AG09319 (cell line): ENCODE measurements at regions not wholly inside any gene's neighbourhood (a gene's known extent, or its start where the extent isn't known, plus 50 kb on each side); places are given as distances from the start of the nearest gene placed in this dataset.
A peak's percentile ranks its signal among the peaks of the same experiment; 100 is the strongest.
"Not testable (repeated sequence)": the region's sequence is repeated elsewhere in the genome, so short reads cannot be mapped to it uniquely, and the experiment has no call there.

Experiments
- DNase-seq: peaks from one replicate; pipeline ENCODE4 v3.0.0-alpha.2; 2010; ENCODE audit warnings: low read depth; ENCODE audit errors: extremely low read depth
- CTCF ChIP-seq: IDR thresholded peaks from 2 replicates; pipeline ENCODE4 v1.5.1; 2011; ENCODE audit warnings: low read depth, mild to moderate bottlenecking, inconsistent platforms, low read length, moderate library complexity

- TF ChIP-seq CTCF: no peak
- no peak for DNase-seq
Measured at GRCh38 chr2:95670686-95671085, 78.9 kb downstream of the TRIM43 start.

GRCh38 chr2:95671171-95671570, 79.4 kb downstream of the TRIM43 start:
- not testable (repeated sequence) for DNase-seq

GRCh38 chr2:95671992-95672391, 80.2 kb downstream of the TRIM43 start:
- not testable (repeated sequence) for DNase-seq

GRCh38 chr2:95672500-95672899, 80.7 kb downstream of the TRIM43 start:
- DNase-seq: not testable (repeated sequence)

GRCh38 chr2:95674186-95674585, 82.4 kb downstream of the TRIM43 start:
- no peak for DNase-seq
- TF ChIP-seq CTCF: no peak

- not testable (repeated sequence) for DNase-seq
Measured at GRCh38 chr2:95676573-95676972, 84.8 kb downstream of the TRIM43 start.

- DNase-seq: no peak
- no peak for TF ChIP-seq CTCF
Measured at GRCh38 chr2:95677346-95677745, 85.5 kb downstream of the TRIM43 start.

GRCh38 chr2:95677833-95678232, 86.0 kb downstream of the TRIM43 start:
- DNase-seq: not testable (repeated sequence)

- not testable (repeated sequence) for DNase-seq
Measured at GRCh38 chr2:95681158-95681557, 89.4 kb downstream of the TRIM43 start.

- not testable (repeated sequence) for DNase-seq
Measured at GRCh38 chr2:95681589-95682081, 89.8 kb downstream of the TRIM43 start.

GRCh38 chr2:95682889-95683517, 91.2 kb downstream of the TRIM43 start:
- DNase-seq: not testable (repeated sequence)

GRCh38 chr2:95685513-95685912, 93.7 kb downstream of the TRIM43 start:
- no peak for TF ChIP-seq CTCF
- DNase-seq: no peak

GRCh38 chr2:95686056-95686825, 94.4 kb downstream of the TRIM43 start:
- DNase-seq: peak; percentile 23

- DNase-seq: peak; percentile 20
Measured at GRCh38 chr2:95687852-95688251, 96.1 kb downstream of the TRIM43 start.

GRCh38 chr2:95691210-95691609, 99.4 kb downstream of the TRIM43 start:
- DNase-seq: not testable (repeated sequence)
